Osteocyte (in vitro differentiated cells): ENCODE measurements at regions not wholly inside any gene's neighbourhood (a gene's known extent, or its start where the extent isn't known, plus 50 kb on each side); places are given as distances from the start of the nearest gene placed in this dataset.

Experiments used
- DNase-seq: peaks from one replicate; pipeline ENCODE4 v3.0.0; 2021; ENCODE audit warnings: mixed read lengths; ENCODE audit not compliant: unreplicated experiment; ENCODE audit errors: extremely low spot score
- H3K27ac Mint-ChIP-seq: one replicate; pipeline ENCODE4 v1.8.0; 2021; ENCODE audit warnings: mild to moderate bottlenecking, mixed read lengths; ENCODE audit not compliant: unreplicated experiment
- H3K27me3 Mint-ChIP-seq: one replicate; pipeline ENCODE4 v1.8.0; 2021; ENCODE audit warnings: mixed read lengths; ENCODE audit not compliant: unreplicated experiment
- H3K36me3 Mint-ChIP-seq: one replicate; pipeline ENCODE4 v1.8.0; 2021; ENCODE audit warnings: mixed read lengths; ENCODE audit not compliant: unreplicated experiment
- H3K4me1 Mint-ChIP-seq: one replicate; pipeline ENCODE4 v1.8.0; 2021; ENCODE audit warnings: mixed read lengths; ENCODE audit not compliant: unreplicated experiment
- H3K4me3 Mint-ChIP-seq: one replicate; pipeline ENCODE4 v1.8.0; 2021; ENCODE audit warnings: mild to moderate bottlenecking, moderate library complexity, mixed read lengths; ENCODE audit not compliant: unreplicated experiment
- H3K9me3 Mint-ChIP-seq: one replicate; pipeline ENCODE4 v1.8.0; 2021; ENCODE audit warnings: mixed read lengths; ENCODE audit not compliant: unreplicated experiment
- TF ChIP-seq, protein P1 (sequence below): fragments of 200-600 bp; sonication (generic); IDR thresholded peaks from 2 replicates; pipeline ENCODE4 v1.5.0; 2021; ENCODE audit warnings: antibody characterized with exemption, mild to moderate bottlenecking, moderate library complexity

GRCh38 chr10:64476506-64476905, 955.3 kb downstream of the REEP3 start:
- Mint-ChIP-seq H3K27me3 (no peaks in the 10 kb centered on the region), H3K36me3 (no peaks in the 10 kb centered on the region), H3K4me1 (no peaks in the 10 kb centered on the region), H3K9me3 (peaks cover 11% of the 10 kb centered on the region), H3K4me3 (no peak overlapping the region), H3K27ac (no peak overlapping the region)
- TF ChIP-seq, protein P1, sequence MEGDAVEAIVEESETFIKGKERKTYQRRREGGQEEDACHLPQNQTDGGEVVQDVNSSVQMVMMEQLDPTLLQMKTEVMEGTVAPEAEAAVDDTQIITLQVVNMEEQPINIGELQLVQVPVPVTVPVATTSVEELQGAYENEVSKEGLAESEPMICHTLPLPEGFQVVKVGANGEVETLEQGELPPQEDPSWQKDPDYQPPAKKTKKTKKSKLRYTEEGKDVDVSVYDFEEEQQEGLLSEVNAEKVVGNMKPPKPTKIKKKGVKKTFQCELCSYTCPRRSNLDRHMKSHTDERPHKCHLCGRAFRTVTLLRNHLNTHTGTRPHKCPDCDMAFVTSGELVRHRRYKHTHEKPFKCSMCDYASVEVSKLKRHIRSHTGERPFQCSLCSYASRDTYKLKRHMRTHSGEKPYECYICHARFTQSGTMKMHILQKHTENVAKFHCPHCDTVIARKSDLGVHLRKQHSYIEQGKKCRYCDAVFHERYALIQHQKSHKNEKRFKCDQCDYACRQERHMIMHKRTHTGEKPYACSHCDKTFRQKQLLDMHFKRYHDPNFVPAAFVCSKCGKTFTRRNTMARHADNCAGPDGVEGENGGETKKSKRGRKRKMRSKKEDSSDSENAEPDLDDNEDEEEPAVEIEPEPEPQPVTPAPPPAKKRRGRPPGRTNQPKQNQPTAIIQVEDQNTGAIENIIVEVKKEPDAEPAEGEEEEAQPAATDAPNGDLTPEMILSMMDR = no peak
- DNase-seq = no peak

DNA sequence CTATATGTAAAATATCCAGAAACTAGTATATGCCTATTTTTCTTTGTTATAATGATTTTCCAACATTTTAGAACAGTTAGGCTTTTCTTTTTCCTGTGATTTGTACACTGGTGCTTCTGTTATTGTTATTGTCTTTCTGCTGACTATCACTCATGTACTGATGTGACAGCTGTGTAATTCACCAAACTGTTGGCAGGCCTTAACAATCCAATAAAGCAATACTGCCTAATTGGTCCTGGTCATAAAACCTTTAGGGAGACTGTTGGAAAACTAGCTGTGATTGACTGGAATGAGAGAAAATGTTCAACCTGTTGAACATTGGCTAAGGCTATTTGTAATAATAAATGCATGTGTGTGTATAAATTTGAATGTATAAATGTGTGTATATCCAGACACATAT, 956.6 kb downstream of the REEP3 start:
- DNase-seq = no peak
- TF ChIP-seq, protein P1 = no peak
- peaks cover 9% of the 10 kb centered on the region for H3K9me3 Mint-ChIP-seq
- H3K27ac Mint-ChIP-seq = no peak overlapping the region
- H3K27me3 Mint-ChIP-seq = no peaks in the 10 kb centered on the region
- H3K36me3 Mint-ChIP-seq = no peaks in the 10 kb centered on the region
- no peaks in the 10 kb centered on the region for H3K4me1 Mint-ChIP-seq
- no peak overlapping the region for H3K4me3 Mint-ChIP-seq

- no peak for DNase-seq
- H3K4me1 Mint-ChIP-seq = peaks cover 14% of the 10 kb centered on the region
- no peaks in the 10 kb centered on the region for H3K27me3 Mint-ChIP-seq
- no peaks in the 10 kb centered on the region for H3K9me3 Mint-ChIP-seq
- TF ChIP-seq, protein P1 = no peak
- H3K4me3 Mint-ChIP-seq = no peak overlapping the region
- H3K27ac Mint-ChIP-seq = no peak overlapping the region
- H3K36me3 Mint-ChIP-seq = no peaks in the 10 kb centered on the region
Observed at GRCh38 chr10:64484811-64485330, 963.7 kb downstream of the REEP3 start.

GRCh38 chr10:64486149-64486548, 964.9 kb downstream of the REEP3 start:
- no peak for DNase-seq
- TF ChIP-seq, protein P1 = no peak
- no peaks in the 10 kb centered on the region for H3K36me3 Mint-ChIP-seq

DNA sequence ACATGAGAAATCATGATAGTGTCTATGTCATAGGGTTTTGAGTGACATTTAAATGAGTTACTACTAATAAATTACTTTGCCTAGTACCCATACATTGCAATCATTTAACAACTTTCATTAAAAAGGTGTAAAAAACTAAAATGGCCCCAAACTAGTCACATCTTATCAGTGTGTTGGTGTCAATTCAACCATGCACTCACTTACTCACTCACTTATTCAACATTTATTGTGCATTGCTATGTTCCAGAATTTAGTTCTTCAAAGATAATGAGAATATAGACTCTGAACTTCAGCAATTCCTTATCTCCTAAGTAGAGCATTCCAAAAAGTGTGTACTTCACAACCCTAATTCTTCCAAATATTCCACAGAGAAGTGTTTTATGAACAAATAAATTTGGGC, 965.7 kb downstream of the REEP3 start:
- TF ChIP-seq, protein P1 = no peak
- Mint-ChIP-seq H3K27ac (no peak overlapping the region), H3K36me3 (no peaks in the 10 kb centered on the region)

More at GRCh38 chr10:64486149-64486548, 964.9 kb downstream of the REEP3 start:
- H3K27ac Mint-ChIP-seq = no peak overlapping the region
- no peaks in the 10 kb centered on the region for H3K27me3 Mint-ChIP-seq
- no peak overlapping the region for H3K4me3 Mint-ChIP-seq
- H3K4me1 Mint-ChIP-seq = peaks cover 14% of the 10 kb centered on the region
- H3K9me3 Mint-ChIP-seq = no peaks in the 10 kb centered on the region

More for the DNA sequence above, 965.7 kb downstream of the REEP3 start:
- peaks cover 14% of the 10 kb centered on the region for H3K4me1 Mint-ChIP-seq
- H3K4me3 Mint-ChIP-seq = no peak overlapping the region
- H3K27me3 Mint-ChIP-seq = no peaks in the 10 kb centered on the region
- H3K9me3 Mint-ChIP-seq = no peaks in the 10 kb centered on the region
- DNase-seq = no peak
